ENCODE measurements at regions not wholly inside any gene's neighbourhood (a gene's known extent, or its start where the extent isn't known, plus 50 kb on each side); places are given as distances from the start of the nearest gene placed in this dataset.

DNA sequence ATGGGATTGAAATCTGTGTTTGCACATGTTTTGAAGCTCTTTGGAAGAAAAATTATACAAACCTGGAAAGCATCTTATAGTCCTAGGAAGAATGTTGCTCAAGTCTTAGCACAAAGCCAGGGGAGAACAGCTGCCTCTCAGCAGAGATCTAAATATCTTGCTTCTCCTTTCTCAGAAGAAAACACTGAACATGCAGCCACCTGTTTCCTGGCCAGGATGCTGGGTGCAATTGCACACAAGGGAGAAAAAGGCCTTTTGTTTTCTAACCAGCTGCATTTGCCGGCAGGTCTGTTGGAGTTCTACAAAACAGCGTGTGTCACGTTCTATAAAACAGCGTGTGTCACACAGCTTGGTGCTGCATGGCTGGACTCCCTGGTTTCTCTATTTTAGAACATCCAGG, 259.6 kb upstream of the PLD5 start:
- no peak for FAIRE-seq
- TF ChIP-seq POLR2A (IDR thresholded peaks at IDR 0.05; ENCODE audit: low read depth, low read length) (no peak), POLR2AphosphoS5 (IDR thresholded peaks at IDR 0.05; ENCODE audit: low read depth, low read length) (no peak), TAF1 (IDR thresholded peaks at IDR 0.05; ENCODE audit: borderline replicate concordance, low read depth, low read length) (no peak)
- DNase-seq (ENCODE audit: insufficient read length), result no peak

DNA sequence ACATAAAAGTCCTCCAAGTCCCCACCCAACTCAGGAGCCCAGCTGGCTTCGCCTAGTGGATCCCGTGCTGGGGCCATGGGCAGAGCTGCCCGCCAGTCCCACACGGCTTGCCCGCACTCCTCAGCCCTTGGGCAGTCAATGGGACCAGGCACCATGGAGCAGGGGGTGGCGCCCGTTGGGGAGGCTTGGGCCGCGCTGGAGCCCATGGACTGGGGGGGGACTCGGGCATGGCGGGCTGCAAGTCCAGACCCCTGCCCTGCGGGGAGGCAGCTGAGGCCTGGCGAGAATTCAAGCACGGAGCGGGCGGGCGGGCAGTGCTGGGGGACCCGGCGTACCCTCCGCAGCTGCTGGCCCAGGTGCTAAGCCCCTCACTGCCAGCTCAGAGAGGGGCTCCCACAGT, 249.8 kb upstream of the PLD5 start:
- no peak for DNase-seq (ENCODE audit: insufficient read length)
- no peak for TF ChIP-seq POLR2A (IDR thresholded peaks at IDR 0.05; ENCODE audit: low read depth, low read length)
- TF ChIP-seq POLR2AphosphoS5 (IDR thresholded peaks at IDR 0.05; ENCODE audit: low read depth, low read length), result no peak
- TF ChIP-seq TAF1 (IDR thresholded peaks at IDR 0.05; ENCODE audit: borderline replicate concordance, low read depth, low read length), result no peak
- FAIRE-seq, result no peak

DNA sequence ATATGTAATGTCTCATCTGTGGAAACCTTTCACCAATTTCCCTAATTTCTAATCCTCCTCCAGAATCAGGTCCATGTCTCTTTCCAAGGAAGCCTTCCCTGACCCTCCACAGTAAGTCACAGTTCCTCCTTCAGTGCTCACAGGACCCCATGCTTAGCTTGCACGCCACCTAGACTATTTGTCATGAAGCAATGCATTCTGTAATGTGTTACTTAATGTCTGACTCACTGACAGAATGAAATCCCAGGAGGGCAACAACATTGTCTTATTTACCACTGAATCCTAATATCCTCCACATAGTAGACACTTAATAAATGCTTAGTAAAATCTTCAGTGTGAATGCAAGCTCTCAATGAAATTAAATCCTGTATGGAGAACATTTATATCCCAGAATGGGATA, 245.9 kb upstream of the PLD5 start:
- TF ChIP-seq POLR2A (IDR thresholded peaks at IDR 0.05; ENCODE audit: low read depth, low read length), result no peak
- no peak for TF ChIP-seq TAF1 (IDR thresholded peaks at IDR 0.05; ENCODE audit: borderline replicate concordance, low read depth, low read length)
- no peak for TF ChIP-seq POLR2AphosphoS5 (IDR thresholded peaks at IDR 0.05; ENCODE audit: low read depth, low read length)
- FAIRE-seq (no peak), DNase-seq (ENCODE audit: insufficient read length) (no peak)

DNA sequence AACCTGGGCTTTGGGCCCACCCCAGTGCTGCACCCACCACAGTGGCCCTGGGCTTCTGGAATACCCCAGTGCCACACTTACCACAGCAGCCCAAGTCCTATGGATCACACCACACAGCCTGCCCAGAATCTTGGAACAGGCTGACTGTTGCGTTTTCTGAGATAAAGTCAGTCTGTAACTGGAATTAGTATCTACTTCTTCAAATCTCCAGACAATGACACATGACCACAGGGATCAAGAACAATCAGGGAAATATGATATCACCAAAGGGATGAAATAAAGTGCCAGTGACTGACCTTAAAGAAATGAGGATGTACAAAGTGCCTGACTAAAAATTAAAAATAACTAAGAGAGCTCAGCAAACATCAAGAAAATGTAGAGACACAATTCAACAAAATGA, 239.7 kb upstream of the PLD5 start:
- DNase-seq (ENCODE audit: insufficient read length) (no peak), FAIRE-seq (no peak)
- TF ChIP-seq TAF1 (IDR thresholded peaks at IDR 0.05; ENCODE audit: borderline replicate concordance, low read depth, low read length) (no peak), POLR2AphosphoS5 (IDR thresholded peaks at IDR 0.05; ENCODE audit: low read depth, low read length) (no peak), POLR2A (IDR thresholded peaks at IDR 0.05; ENCODE audit: low read depth, low read length) (no peak)

DNA sequence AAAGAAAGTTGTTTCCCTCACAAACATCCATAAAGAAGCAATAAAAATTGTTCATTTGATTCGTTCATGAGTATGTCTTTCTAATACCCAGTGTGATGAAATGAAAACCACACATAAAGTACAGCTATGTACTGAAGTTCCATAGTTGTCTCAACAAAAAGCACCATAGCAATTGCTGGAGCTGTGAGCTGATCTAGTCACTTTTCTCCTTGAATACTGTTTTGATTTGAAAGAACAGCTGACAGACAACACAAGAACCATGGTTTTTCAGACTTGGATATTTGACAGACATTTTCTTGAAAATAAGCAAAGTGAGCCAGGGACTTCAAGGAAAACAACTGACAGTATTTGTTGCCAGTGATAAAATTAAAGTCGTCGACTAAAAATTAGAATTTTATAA, 237.1 kb upstream of the PLD5 start:
- DNase-seq (ENCODE audit: insufficient read length) (no peak), FAIRE-seq (no peak)
- TF ChIP-seq POLR2AphosphoS5 (IDR thresholded peaks at IDR 0.05; ENCODE audit: low read depth, low read length) (no peak), TAF1 (IDR thresholded peaks at IDR 0.05; ENCODE audit: borderline replicate concordance, low read depth, low read length) (no peak), POLR2A (IDR thresholded peaks at IDR 0.05; ENCODE audit: low read depth, low read length) (no peak)

DNA sequence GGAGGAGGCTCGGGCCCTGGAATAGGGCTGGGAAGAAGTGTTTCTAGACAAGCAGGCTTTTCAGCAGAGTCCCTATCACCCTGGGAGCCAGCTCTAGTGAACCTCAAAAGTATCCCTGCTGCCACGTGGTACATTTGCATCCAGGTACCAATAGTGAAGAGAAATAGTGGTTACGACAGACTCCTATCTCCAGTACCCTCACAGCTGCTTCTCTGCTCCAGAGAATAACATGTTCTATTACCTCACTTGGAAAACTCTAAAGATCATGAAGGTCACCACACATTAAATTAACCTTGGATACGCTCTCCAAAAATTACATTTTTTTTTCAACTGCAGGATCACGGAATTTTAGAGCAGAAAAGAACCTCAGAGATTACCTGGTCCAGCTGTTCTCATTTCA, 230.4 kb upstream of the PLD5 start:
- no peak for FAIRE-seq
- TF ChIP-seq POLR2A (IDR thresholded peaks at IDR 0.05; ENCODE audit: low read depth, low read length), result no peak
- TF ChIP-seq TAF1 (IDR thresholded peaks at IDR 0.05; ENCODE audit: borderline replicate concordance, low read depth, low read length), result no peak
- no peak for TF ChIP-seq POLR2AphosphoS5 (IDR thresholded peaks at IDR 0.05; ENCODE audit: low read depth, low read length)
- DNase-seq (ENCODE audit: insufficient read length), result no peak

DNA sequence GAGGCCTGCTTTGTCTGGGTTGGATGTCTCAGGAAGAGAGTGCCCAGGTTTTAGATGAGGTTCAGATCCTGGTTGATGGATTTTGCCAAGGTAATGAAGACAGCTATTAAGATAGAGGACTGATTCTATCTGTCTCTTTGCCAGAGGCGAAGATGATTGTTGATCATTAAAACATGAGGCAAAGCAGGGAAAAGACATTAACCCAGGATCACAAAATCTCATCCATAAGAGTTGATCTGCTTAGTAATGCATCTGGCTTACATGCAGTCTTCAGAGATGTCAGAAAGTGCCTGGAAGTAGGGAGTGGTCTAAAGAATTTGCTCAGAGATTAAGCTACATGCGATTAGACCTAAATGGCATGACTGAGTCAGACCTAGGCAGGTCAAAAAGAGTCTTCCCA, 229.6 kb upstream of the PLD5 start:
- no peak for TF ChIP-seq POLR2A (IDR thresholded peaks at IDR 0.05; ENCODE audit: low read depth, low read length)
- no peak for TF ChIP-seq POLR2AphosphoS5 (IDR thresholded peaks at IDR 0.05; ENCODE audit: low read depth, low read length)
- TF ChIP-seq TAF1 (IDR thresholded peaks at IDR 0.05; ENCODE audit: borderline replicate concordance, low read depth, low read length), result no peak
- FAIRE-seq, result no peak
- DNase-seq (ENCODE audit: insufficient read length), result no peak

DNA sequence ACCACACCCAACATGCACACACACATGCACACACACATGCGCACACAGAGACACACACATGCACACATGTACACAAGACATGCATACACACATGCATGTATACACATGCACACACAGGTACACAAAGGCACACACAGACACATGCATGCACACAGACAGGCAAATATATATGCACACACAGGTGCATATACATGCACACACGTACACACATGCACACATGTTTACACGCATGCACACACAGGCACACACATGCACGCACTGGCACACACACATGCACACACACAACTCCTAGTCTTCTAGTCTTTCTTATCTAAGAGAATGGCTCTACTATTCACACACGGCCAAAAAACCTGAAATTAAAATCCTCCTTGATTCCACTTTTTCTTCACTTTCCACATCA, 222.7 kb upstream of the PLD5 start:
- FAIRE-seq, result no peak
- no peak for DNase-seq (ENCODE audit: insufficient read length)
- no peak for TF ChIP-seq TAF1 (IDR thresholded peaks at IDR 0.05; ENCODE audit: borderline replicate concordance, low read depth, low read length)
- no peak for TF ChIP-seq POLR2A (IDR thresholded peaks at IDR 0.05; ENCODE audit: low read depth, low read length)
- TF ChIP-seq POLR2AphosphoS5 (IDR thresholded peaks at IDR 0.05; ENCODE audit: low read depth, low read length), result no peak

DNA sequence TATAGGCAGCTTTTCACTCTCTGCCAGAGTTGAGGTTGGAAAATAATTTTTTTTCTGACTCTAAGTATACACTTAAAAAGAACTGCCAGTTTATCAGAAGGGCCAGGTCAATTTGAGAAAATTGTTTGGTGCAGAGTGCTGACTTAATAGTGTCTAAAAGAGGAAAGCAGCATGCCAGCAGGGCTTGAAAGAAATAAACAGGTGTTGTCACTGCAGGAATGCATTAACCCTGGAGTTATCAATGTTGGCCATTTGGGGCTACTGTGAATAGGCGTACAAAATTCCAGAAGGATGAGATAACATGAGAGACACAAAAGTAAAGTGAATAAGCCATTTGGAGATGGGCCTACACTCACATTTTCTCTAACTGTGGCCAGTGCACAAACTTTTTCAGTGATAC, 220.6 kb upstream of the PLD5 start:
- no peak for TF ChIP-seq TAF1 (IDR thresholded peaks at IDR 0.05; ENCODE audit: borderline replicate concordance, low read depth, low read length)
- no peak for TF ChIP-seq POLR2A (IDR thresholded peaks at IDR 0.05; ENCODE audit: low read depth, low read length)
- TF ChIP-seq POLR2AphosphoS5 (IDR thresholded peaks at IDR 0.05; ENCODE audit: low read depth, low read length), result no peak
- no peak for FAIRE-seq
- DNase-seq (ENCODE audit: insufficient read length), result no peak

DNA sequence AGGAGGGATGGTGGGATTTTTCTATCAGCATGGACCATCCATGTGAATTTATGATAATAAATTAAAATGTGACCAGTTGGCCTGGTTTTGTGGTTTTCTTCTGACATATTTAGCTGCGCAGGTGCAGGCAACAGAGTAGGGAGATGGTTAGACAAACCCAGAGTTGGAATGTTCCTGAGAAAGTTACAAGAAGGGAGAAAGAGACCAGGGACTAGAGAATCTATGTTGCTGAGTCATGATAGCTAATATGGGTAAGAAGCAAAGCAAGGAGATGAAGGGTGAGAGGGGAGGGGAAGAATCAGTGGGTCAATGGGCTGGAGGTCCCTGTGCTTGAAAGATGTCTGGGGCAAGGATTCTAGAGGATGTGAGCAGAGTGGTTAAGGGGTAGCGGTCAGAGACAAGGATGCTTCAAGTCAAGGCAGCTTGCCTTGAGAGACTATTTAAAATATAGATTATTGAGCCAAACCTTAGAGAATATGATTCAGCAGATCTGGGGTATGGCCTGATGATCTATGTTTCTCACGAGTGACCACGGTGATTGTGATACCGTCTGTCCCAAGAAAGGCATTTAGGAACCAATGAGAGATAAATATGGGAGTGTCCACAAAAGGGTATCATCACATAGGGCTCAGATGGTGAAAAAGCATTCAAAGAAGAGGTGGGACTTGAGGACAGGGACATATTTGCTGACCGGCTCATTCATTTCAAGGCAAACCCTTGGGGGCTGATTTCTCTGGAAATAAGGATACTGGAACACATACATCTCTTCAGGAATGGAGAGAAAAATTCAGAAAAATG, 219.7 kb upstream of the PLD5 start:
- FAIRE-seq, result no peak
- no peak for TF ChIP-seq POLR2AphosphoS5 (IDR thresholded peaks at IDR 0.05; ENCODE audit: low read depth, low read length)
- no peak for TF ChIP-seq TAF1 (IDR thresholded peaks at IDR 0.05; ENCODE audit: borderline replicate concordance, low read depth, low read length)
- no peak for TF ChIP-seq POLR2A (IDR thresholded peaks at IDR 0.05; ENCODE audit: low read depth, low read length)
- no peak for DNase-seq (ENCODE audit: insufficient read length)

DNA sequence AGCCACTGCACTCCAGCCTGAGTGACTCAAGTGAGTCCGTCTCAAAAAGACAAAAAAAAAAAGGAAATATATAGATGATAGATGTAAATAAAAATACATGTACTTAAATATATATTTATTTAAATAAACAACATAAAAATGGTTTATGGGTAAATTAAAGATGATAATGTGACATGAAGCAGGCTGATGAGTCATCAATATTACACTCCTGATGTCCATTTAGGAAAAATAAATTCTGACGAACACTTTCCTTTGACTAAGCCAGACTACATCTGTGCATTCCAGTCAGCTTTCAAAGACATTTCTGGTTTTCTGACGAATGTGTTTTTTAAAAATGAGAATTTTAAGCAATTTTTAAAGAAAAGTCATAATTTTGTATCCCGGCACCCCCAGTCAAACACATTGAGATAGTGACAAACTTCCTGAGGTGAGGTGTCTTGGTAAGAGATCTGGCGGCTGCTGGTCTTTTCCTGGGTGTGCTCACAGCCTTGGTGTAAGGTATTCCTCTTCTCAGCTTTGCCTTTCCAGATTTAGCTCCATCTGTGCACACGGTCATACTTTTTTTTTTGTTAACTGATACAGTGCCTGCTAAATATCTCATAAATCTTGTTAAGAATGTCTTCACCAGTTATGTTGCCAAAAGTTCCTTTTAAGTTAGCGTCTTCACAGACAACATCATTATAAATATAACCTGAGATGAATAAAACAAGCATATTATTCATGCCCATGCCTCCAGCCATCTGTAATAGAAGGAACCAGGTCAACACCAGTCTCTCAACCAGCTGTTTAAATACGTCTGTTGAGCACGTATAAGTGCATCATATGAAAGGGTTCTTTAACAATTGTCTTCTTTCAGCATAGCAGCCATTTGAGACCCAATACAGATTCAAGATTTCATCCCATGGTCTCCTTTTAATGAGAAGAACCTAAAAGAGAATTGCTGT, 214.5 kb upstream of the PLD5 start:
- FAIRE-seq (no peak), DNase-seq (ENCODE audit: insufficient read length) (no peak)
- TF ChIP-seq TAF1 (IDR thresholded peaks at IDR 0.05; ENCODE audit: borderline replicate concordance, low read depth, low read length) (no peak), POLR2AphosphoS5 (IDR thresholded peaks at IDR 0.05; ENCODE audit: low read depth, low read length) (no peak), POLR2A (IDR thresholded peaks at IDR 0.05; ENCODE audit: low read depth, low read length) (no peak)
